Erythroblast (primary cell): ENCODE measurements at regions not wholly inside any gene's neighbourhood (a gene's known extent, or its start where the extent isn't known, plus 50 kb on each side); places are given as distances from the start of the nearest gene placed in this dataset.

Source experiments
- GATA1 ChIP-seq: IDR thresholded peaks from 2 replicates; pipeline ENCODE4 v1.6.1; 2011; ENCODE audit warnings: low read depth, mild to moderate bottlenecking, control low read depth, low read length, moderate library complexity
- POLR2A ChIP-seq: IDR thresholded peaks from 2 replicates; pipeline ENCODE4 v1.6.1; 2011; ENCODE audit warnings: mild to moderate bottlenecking, low read length

DNA sequence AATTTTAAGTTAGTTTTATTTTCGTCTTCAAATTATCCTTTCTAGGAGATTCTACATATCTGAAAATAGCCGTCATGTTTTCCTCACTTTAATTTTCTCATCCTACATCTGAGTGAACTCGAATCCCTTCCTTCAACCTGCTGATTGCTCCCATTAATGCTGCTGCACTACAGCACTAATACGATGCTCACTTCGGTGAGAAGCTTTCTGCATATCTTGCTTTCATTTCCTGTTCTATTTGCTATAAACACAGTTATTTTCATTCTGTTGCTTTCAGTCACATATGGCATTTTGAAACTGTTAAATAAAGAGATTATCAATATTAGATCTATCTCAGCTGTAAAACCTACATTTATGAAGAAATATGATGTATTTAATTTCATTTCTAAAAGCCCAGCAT lies 749.2 kb downstream of the EFNA5 start:
- TF ChIP-seq POLR2A (no peak), GATA1 (no peak)
